NB4 (cell line): ENCODE measurements at regions not wholly inside any gene's neighbourhood (a gene's known extent, or its start where the extent isn't known, plus 50 kb on each side); places are given as distances from the start of the nearest gene placed in this dataset.
A peak's percentile ranks its signal among the peaks of the same experiment; 100 is the strongest.

Source experiments
- DNase-seq: peaks from one replicate; pipeline ENCODE4 v3.0.0; 2010; ENCODE audit warnings: low read depth
- H3K4me3 ChIP-seq: one replicate; pipeline ENCODE4 v1.5.1; 2011; ENCODE audit warnings: mild to moderate bottlenecking, low read depth, low read length, moderate library complexity
- CTCF ChIP-seq: IDR thresholded peaks from one replicate; pipeline ENCODE4 v1.5.1; 2012; ENCODE audit warnings: low read depth, low read length
- MAX ChIP-seq: IDR thresholded peaks from 2 replicates; pipeline ENCODE4 v1.6.1; 2011; ENCODE audit warnings: low read depth, low read length
- MYC ChIP-seq: IDR thresholded peaks from 2 replicates; pipeline ENCODE4 v1.6.1; 2011; ENCODE audit warnings: low read depth, low read length
- POLR2A ChIP-seq: IDR thresholded peaks from 2 replicates; pipeline ENCODE4 v1.6.1; 2011; ENCODE audit warnings: mild to moderate bottlenecking; ENCODE audit not compliant: insufficient read length; ENCODE audit errors: extremely low read depth

GRCh38 chr18:22283397-22283796 is 114.0 kb downstream of the GATA6 start:
- DNase-seq, result no peak
- no peak overlapping the region for H3K4me3 ChIP-seq
- TF ChIP-seq POLR2A, result no peak
- no peak for TF ChIP-seq MAX
- TF ChIP-seq MYC, result no peak
- no peak for TF ChIP-seq CTCF

- TF ChIP-seq POLR2A, result no peak
- no peak for TF ChIP-seq MYC
- TF ChIP-seq CTCF, result no peak
- TF ChIP-seq MAX, result no peak
- H3K4me3 ChIP-seq, result no peak overlapping the region
- no peak for DNase-seq
Observed at GRCh38 chr18:22283116-22283395, 113.7 kb downstream of the GATA6 start.

- TF ChIP-seq POLR2A (no peak), MAX (no peak), CTCF (peak; percentile 20), MYC (no peak)
- DNase-seq, result peak; percentile 87
- peak overlapping the region; percentile 51 for H3K4me3 ChIP-seq
Observed at GRCh38 chr18:22282311-22283115, 113.1 kb downstream of the GATA6 start.

GRCh38 chr18:22280453-22280750 is 111.0 kb downstream of the GATA6 start:
- no peak overlapping the region for H3K4me3 ChIP-seq
- TF ChIP-seq MAX (no peak), MYC (no peak), CTCF (no peak), POLR2A (no peak)
- DNase-seq, result no peak

- H3K4me3 ChIP-seq, result no peak overlapping the region
- no peak for TF ChIP-seq POLR2A
- no peak for TF ChIP-seq CTCF
- no peak for DNase-seq
Observed at GRCh38 chr18:22279741-22280452, 110.5 kb downstream of the GATA6 start.
